ENCODE measurements at regions not wholly inside any gene's neighbourhood (a gene's known extent, or its start where the extent isn't known, plus 50 kb on each side); places are given as distances from the start of the nearest gene placed in this dataset.

DNA sequence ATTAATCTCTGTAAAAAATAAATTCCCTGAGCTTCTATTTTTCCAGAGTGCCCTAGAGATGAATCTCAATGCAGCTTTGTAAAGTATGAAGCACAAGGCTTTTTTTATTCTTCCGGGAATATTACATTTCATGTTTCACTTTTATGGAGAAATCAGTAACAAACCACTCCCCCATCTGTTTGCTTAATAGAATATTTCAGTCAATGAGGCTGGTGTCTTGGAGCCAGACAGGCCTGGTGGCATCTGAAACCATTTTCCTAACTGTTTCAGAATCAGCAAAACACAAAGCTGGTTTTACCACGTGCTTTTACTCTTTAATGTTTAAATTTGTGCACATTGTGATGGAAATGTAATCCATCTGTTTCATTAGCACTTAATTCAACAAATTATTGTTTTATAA is 400.8 kb upstream of the HSF2 start:
- no peak for TF ChIP-seq POLR2A (IDR thresholded peaks at IDR 0.05; ENCODE audit: low read depth)
- no peak for TF ChIP-seq POLR2AphosphoS5 (IDR thresholded peaks at IDR 0.05)
- TF ChIP-seq EP300 (IDR thresholded peaks at IDR 0.05), result no peak
- H3K27ac ChIP-seq (replicated peaks in 1 of 4), result no peak overlapping the region
- WGBS, result 78% methylated on average over 2 of the region's 2 CpGs
- no peak for DNase-seq (ENCODE audit: extremely low spot score)
- H3K4me3 ChIP-seq, result no peak overlapping the region
- H3K4me1 ChIP-seq, result no peaks in the 10 kb centered on the region
- intact Hi-C loops (cut with DNase I), result no loop called here
- H3K36me3 ChIP-seq, result no peaks in the 10 kb centered on the region
- no peaks in the 10 kb centered on the region for H3K9me3 ChIP-seq
- H3K27me3 ChIP-seq, result no peaks in the 10 kb centered on the region

GRCh38 chr6:121999456-122000065 is 399.9 kb upstream of the HSF2 start:
- H3K9me3 ChIP-seq, result no peaks in the 10 kb centered on the region
- TF ChIP-seq POLR2AphosphoS5 (IDR thresholded peaks at IDR 0.05) (no peak), POLR2A (IDR thresholded peaks at IDR 0.05; ENCODE audit: low read depth) (no peak), EP300 (IDR thresholded peaks at IDR 0.05) (no peak), CTCF (IDR thresholded peaks at IDR 0.05) (no peak)
- no peaks in the 10 kb centered on the region for H3K27me3 ChIP-seq
- DNase-seq (ENCODE audit: extremely low spot score), result no peak
- no peaks in the 10 kb centered on the region for H3K36me3 ChIP-seq
- H3K27ac ChIP-seq (replicated peaks in 1 of 4), result no peak overlapping the region
- intact Hi-C loops (cut with DNase I), result no loop called here
- H3K4me3 ChIP-seq, result no peak overlapping the region
- no peaks in the 10 kb centered on the region for H3K4me1 ChIP-seq
- WGBS, result 93% methylated on average over 6 of the region's 6 CpGs

GRCh38 chr6:122005661-122006060 is 393.8 kb upstream of the HSF2 start:
- Histone ChIP-seq H3K9me3 (no peaks in the 10 kb centered on the region), H3K27me3 (no peaks in the 10 kb centered on the region), H3K4me1 (peaks cover 4 to 17% (median 11%) of the 10 kb centered on the region in 4 donors), H3K27ac (replicated peaks in 1 of 4) (no peak overlapping the region), H3K36me3 (no peaks in the 10 kb centered on the region), H3K4me3 (no peak overlapping the region)
- 72% methylated on average over 3 of the region's 3 CpGs for WGBS
- intact Hi-C loops (cut with DNase I), result no loop called here
- DNase-seq (ENCODE audit: extremely low spot score), result no peak
- TF ChIP-seq EP300 (IDR thresholded peaks at IDR 0.05), result no peak
- no peak for TF ChIP-seq CTCF (IDR thresholded peaks at IDR 0.05)
- TF ChIP-seq POLR2AphosphoS5 (IDR thresholded peaks at IDR 0.05), result no peak
- no peak for TF ChIP-seq POLR2A (IDR thresholded peaks at IDR 0.05; ENCODE audit: low read depth)

GRCh38 chr6:122007339-122007738 is 392.1 kb upstream of the HSF2 start:
- H3K27ac ChIP-seq (replicated peaks in 1 of 4), result no peak overlapping the region

More at GRCh38 chr6:122007339-122007738, 392.1 kb upstream of the HSF2 start:
- intact Hi-C loops (cut with DNase I), result no loop called here
- DNase-seq (ENCODE audit: extremely low spot score), result no peak
- WGBS, result 83% methylated on average over 1 of the region's 1 CpG
- H3K36me3 ChIP-seq, result no peaks in the 10 kb centered on the region
- H3K27me3 ChIP-seq, result no peaks in the 10 kb centered on the region
- H3K4me3 ChIP-seq, result no peak overlapping the region
- no peaks in the 10 kb centered on the region for H3K9me3 ChIP-seq
- TF ChIP-seq POLR2AphosphoS5 (IDR thresholded peaks at IDR 0.05), result no peak
- TF ChIP-seq CTCF (IDR thresholded peaks at IDR 0.05), result no peak
- peaks cover 4 to 21% (median 11%) of the 10 kb centered on the region in 4 donors for H3K4me1 ChIP-seq
